B cell (primary cell): ENCODE measurements at regions not wholly inside any gene's neighbourhood (a gene's known extent, or its start where the extent isn't known, plus 50 kb on each side); places are given as distances from the start of the nearest gene placed in this dataset.

ENCODE experiments used
- CTCF ChIP-seq: fragments of 200-600 bp; IDR thresholded peaks from one replicate; pipeline ENCODE4 v1.8.0; 2022; ENCODE audit warnings: antibody characterized with exemption, mild to moderate bottlenecking
- EZH2 ChIP-seq: IDR thresholded peaks from 2 replicates; pipeline ENCODE4 v1.6.1; 2012; ENCODE audit warnings: borderline replicate concordance, low read depth, mild to moderate bottlenecking, moderate library complexity, low read length; ENCODE audit not compliant: insufficient read depth, poor library complexity, severe bottlenecking

- no peak for TF ChIP-seq EZH2
- no peak for TF ChIP-seq CTCF
Observed at GRCh38 chr2:4486971-4487370, 783.6 kb downstream of the DCDC2C start.
